B cell (primary cell): ENCODE measurements at regions not wholly inside any gene's neighbourhood (a gene's known extent, or its start where the extent isn't known, plus 50 kb on each side); places are given as distances from the start of the nearest gene placed in this dataset.

Experiments
- CTCF ChIP-seq: fragments of 200-600 bp; IDR thresholded peaks from one replicate; pipeline ENCODE4 v1.8.0; 2022; ENCODE audit warnings: antibody characterized with exemption, mild to moderate bottlenecking
- EZH2 ChIP-seq: IDR thresholded peaks from 2 replicates; pipeline ENCODE4 v1.6.1; 2012; ENCODE audit warnings: borderline replicate concordance, low read depth, mild to moderate bottlenecking, moderate library complexity, low read length; ENCODE audit not compliant: insufficient read depth, poor library complexity, severe bottlenecking

- TF ChIP-seq EZH2 (no peak), CTCF (no peak)
Observed at GRCh38 chrX:66833426-66833825, 194.5 kb upstream of the EDA2R start.
